ENCODE measurements at regions not wholly inside any gene's neighbourhood (a gene's known extent, or its start where the extent isn't known, plus 50 kb on each side); places are given as distances from the start of the nearest gene placed in this dataset.

- H3K27ac ChIP-seq: no peak overlapping the region
- H3K36me3 ChIP-seq: no peaks in the 10 kb centered on the region
- no peaks in the 10 kb centered on the region for H3K9me3 ChIP-seq (replicated peaks in 1 of 11)
- no peak for TF ChIP-seq Cebpa-rat (IDR thresholded peaks at IDR 0.05)
- no peaks in the 10 kb centered on the region for H4K20me1 ChIP-seq
- no peaks in the 10 kb centered on the region for H3K4me1 ChIP-seq
- H3K4me2 ChIP-seq: no peak overlapping the region
- no peak overlapping the region for H3K4me3 ChIP-seq
- no peaks in the 10 kb centered on the region for H3K27me3 ChIP-seq
- H3K9ac ChIP-seq: no peak overlapping the region
These were observed 1415.8 kb downstream of the C4orf33 start for GRCh38 chr4:130511776-130512175.

GRCh38 chr4:130524057-130524456 is 1428.1 kb downstream of the C4orf33 start:
- no peaks in the 10 kb centered on the region for H3K4me1 ChIP-seq
- no peak overlapping the region for H3K27ac ChIP-seq
- H3K4me2 ChIP-seq: no peak overlapping the region
- TF ChIP-seq Cebpa-rat (IDR thresholded peaks at IDR 0.05): no peak
- no peak overlapping the region for H3K4me3 ChIP-seq
- H3K9ac ChIP-seq: no peak overlapping the region
- no peaks in the 10 kb centered on the region for H4K20me1 ChIP-seq
- H3K27me3 ChIP-seq: no peaks in the 10 kb centered on the region
- peaks cover 26 to 30% (median 27%) of the 10 kb centered on the region in 11 experiments for H3K9me3 ChIP-seq (replicated peaks in 1 of 11)
- 0 out of 22 replicates have a peak, but pooled peaks cover 0 to 4% (median 0%) of the 10 kb centered on the region in 11 experiments for H3K36me3 ChIP-seq

- H3K27me3 ChIP-seq: no peaks in the 10 kb centered on the region
- H3K27ac ChIP-seq: no peak overlapping the region
- peaks cover 0 to 2% (median 0%) of the 10 kb centered on the region in 11 experiments; a peak in 2 of 22 replicates for H3K9me3 ChIP-seq (replicated peaks in 1 of 11)
- no peak overlapping the region for H3K4me3 ChIP-seq
- no peak overlapping the region for H3K4me2 ChIP-seq
- no peaks in the 10 kb centered on the region for H3K4me1 ChIP-seq
- TF ChIP-seq Cebpa-rat (IDR thresholded peaks at IDR 0.05): no peak
- no peak overlapping the region for H3K9ac ChIP-seq
- no peaks in the 10 kb centered on the region for H3K36me3 ChIP-seq
- H4K20me1 ChIP-seq: no peaks in the 10 kb centered on the region
These were observed 1434.6 kb downstream of the C4orf33 start for GRCh38 chr4:130530505-130530904.

- no peaks in the 10 kb centered on the region for H4K20me1 ChIP-seq
- no peaks in the 10 kb centered on the region for H3K9me3 ChIP-seq (replicated peaks in 1 of 11)
- H3K4me3 ChIP-seq: no peak overlapping the region
- no peak overlapping the region for H3K4me2 ChIP-seq
- no peak overlapping the region for H3K27ac ChIP-seq
- no peaks in the 10 kb centered on the region for H3K4me1 ChIP-seq
- no peak overlapping the region for H3K9ac ChIP-seq
- no peaks in the 10 kb centered on the region for H3K36me3 ChIP-seq
- H3K27me3 ChIP-seq: no peaks in the 10 kb centered on the region
- no peak for TF ChIP-seq Cebpa-rat (IDR thresholded peaks at IDR 0.05)
These were observed 1438.7 kb downstream of the C4orf33 start for GRCh38 chr4:130534651-130535050.

GRCh38 chr4:130542953-130543352 is 1447.0 kb downstream of the C4orf33 start:
- H3K4me3 ChIP-seq: no peak overlapping the region
- no peak overlapping the region for H3K9ac ChIP-seq
- H3K36me3 ChIP-seq: no peaks in the 10 kb centered on the region
- no peak overlapping the region for H3K4me2 ChIP-seq
- H3K4me1 ChIP-seq: no peaks in the 10 kb centered on the region
- no peaks in the 10 kb centered on the region for H3K27me3 ChIP-seq
- H3K27ac ChIP-seq: no peak overlapping the region
- no peaks in the 10 kb centered on the region for H3K9me3 ChIP-seq (replicated peaks in 1 of 11)
- no peak for TF ChIP-seq Cebpa-rat (IDR thresholded peaks at IDR 0.05)
- H4K20me1 ChIP-seq: no peaks in the 10 kb centered on the region

- Histone ChIP-seq H3K27ac (no peak overlapping the region), H4K20me1 (no peaks in the 10 kb centered on the region), H3K4me3 (no peak overlapping the region), H3K27me3 (no peaks in the 10 kb centered on the region), H3K36me3 (no peaks in the 10 kb centered on the region), H3K9ac (no peak overlapping the region), H3K9me3 (replicated peaks in 1 of 11) (no peaks in the 10 kb centered on the region), H3K4me2 (no peak overlapping the region), H3K4me1 (no peaks in the 10 kb centered on the region)
- no peak for TF ChIP-seq Cebpa-rat (IDR thresholded peaks at IDR 0.05)
These were observed 1449.2 kb downstream of the C4orf33 start for GRCh38 chr4:130545171-130545570.

- Histone ChIP-seq H4K20me1 (no peaks in the 10 kb centered on the region), H3K9ac (no peak overlapping the region), H3K4me3 (no peak overlapping the region), H3K4me1 (no peaks in the 10 kb centered on the region), H3K4me2 (no peak overlapping the region), H3K27ac (no peak overlapping the region), H3K9me3 (replicated peaks in 1 of 11) (no peaks in the 10 kb centered on the region), H3K27me3 (no peaks in the 10 kb centered on the region), H3K36me3 (no peaks in the 10 kb centered on the region)
- no peak for TF ChIP-seq Cebpa-rat (IDR thresholded peaks at IDR 0.05)
These were observed 1449.6 kb downstream of the C4orf33 start for GRCh38 chr4:130545596-130545995.

GRCh38 chr4:130559268-130559667 is 1463.3 kb downstream of the C4orf33 start:
- Histone ChIP-seq H3K27me3 (no peaks in the 10 kb centered on the region), H3K4me2 (no peak overlapping the region), H3K36me3 (no peaks in the 10 kb centered on the region), H3K9ac (no peak overlapping the region), H3K4me3 (no peak overlapping the region), H3K27ac (no peak overlapping the region), H3K4me1 (no peaks in the 10 kb centered on the region), H3K9me3 (replicated peaks in 1 of 11) (peaks cover 0 to 5% (median 0%) of the 10 kb centered on the region in 11 experiments; a peak in 3 of 22 replicates), H4K20me1 (no peaks in the 10 kb centered on the region)
- TF ChIP-seq Cebpa-rat (IDR thresholded peaks at IDR 0.05): no peak

- no peak overlapping the region for H3K9ac ChIP-seq
- H4K20me1 ChIP-seq: no peaks in the 10 kb centered on the region
- no peak overlapping the region for H3K27ac ChIP-seq
- no peak for TF ChIP-seq Cebpa-rat (IDR thresholded peaks at IDR 0.05)
- H3K4me2 ChIP-seq: no peak overlapping the region
- no peak overlapping the region for H3K4me3 ChIP-seq
- peaks cover under 1 to 7% (median 3%) of the 10 kb centered on the region in 11 experiments; a peak in 17 of 22 replicates for H3K9me3 ChIP-seq (replicated peaks in 1 of 11)
- H3K36me3 ChIP-seq: no peaks in the 10 kb centered on the region
- no peaks in the 10 kb centered on the region for H3K27me3 ChIP-seq
- no peaks in the 10 kb centered on the region for H3K4me1 ChIP-seq
These were observed 1467.4 kb downstream of the C4orf33 start for GRCh38 chr4:130563185-130563888.

- Histone ChIP-seq H3K9ac (no peak overlapping the region), H3K4me3 (no peak overlapping the region), H3K27me3 (no peaks in the 10 kb centered on the region), H4K20me1 (no peaks in the 10 kb centered on the region), H3K4me1 (no peaks in the 10 kb centered on the region), H3K27ac (no peak overlapping the region), H3K4me2 (no peak overlapping the region), H3K36me3 (no peaks in the 10 kb centered on the region), H3K9me3 (replicated peaks in 1 of 11) (peaks cover 7 to 13% (median 9%) of the 10 kb centered on the region in 11 experiments; a peak in 21 of 22 replicates)
- TF ChIP-seq Cebpa-rat (IDR thresholded peaks at IDR 0.05): no peak
These were observed 1468.0 kb downstream of the C4orf33 start for GRCh38 chr4:130563889-130564418.

Measured in BLaER1 treated with 17β-estradiol and CSF1 and Interleukin-3, amounts not matched to agents 10 nM and 100 nM (cell line).